ENCODE measurements at regions not wholly inside any gene's neighbourhood (a gene's known extent, or its start where the extent isn't known, plus 50 kb on each side); places are given as distances from the start of the nearest gene placed in this dataset.

- Histone ChIP-seq H3K4me1 (replicated peaks; ENCODE audit: insufficient read depth) (no peaks in the 10 kb centered on the region), H3K9me2 (ENCODE audit: insufficient read depth) (no peaks in the 10 kb centered on the region), H3K79me2 (ENCODE audit: low read depth) (no peaks in the 10 kb centered on the region), H3K4me2 (no peak overlapping the region), H3K4me3 (no peak overlapping the region), H3K9me3 (ENCODE audit: insufficient read depth, low read depth) (no peaks in the 10 kb centered on the region), H2AFZ (no peak overlapping the region), H3F3A (ENCODE audit: insufficient read depth, low read depth) (no peaks in the 10 kb centered on the region), H3K36me3 (ENCODE audit: low read depth) (no peaks in the 10 kb centered on the region), H3K27me3 (ENCODE audit: insufficient read depth, low read depth) (no peaks in the 10 kb centered on the region), H3K27ac (no peak overlapping the region), H4K20me1 (ENCODE audit: insufficient read depth) (no peaks in the 10 kb centered on the region)
- ChIA-PET CTCF (no interaction called here), POLR2A (ENCODE audit: unreplicated experiment) (no interaction called here)
- no peak for DNase-seq
- TF ChIP-seq CTCF (conservative IDR thresholded peaks at IDR 0.05) = no peak
- no peak for TF ChIP-seq EZH2 (IDR thresholded peaks at IDR 0.05; ENCODE audit: low read depth)
- no TSS peak for BruUV-seq (replicated peaks)
- intact Hi-C loops (cut with micrococcal nuclease; ENCODE audit: unreplicated experiment) = no loop called here
Observed at GRCh38 chr9:129287619-129288305, 109.7 kb upstream of the IER5L start.

- Histone ChIP-seq H3K27ac (no peak overlapping the region), H2AFZ (no peak overlapping the region), H3K4me3 (no peak overlapping the region), H3F3A (ENCODE audit: insufficient read depth, low read depth) (no peaks in the 10 kb centered on the region), H3K4me2 (no peak overlapping the region), H3K36me3 (ENCODE audit: low read depth) (no peaks in the 10 kb centered on the region), H3K9me3 (ENCODE audit: insufficient read depth, low read depth) (no peaks in the 10 kb centered on the region), H3K79me2 (ENCODE audit: low read depth) (no peaks in the 10 kb centered on the region), H3K4me1 (replicated peaks; ENCODE audit: insufficient read depth) (0 out of 2 replicates have a peak, but pooled peaks cover 5% of the 10 kb centered on the region), H3K9me2 (ENCODE audit: insufficient read depth) (no peaks in the 10 kb centered on the region), H4K20me1 (ENCODE audit: insufficient read depth) (no peaks in the 10 kb centered on the region), H3K27me3 (ENCODE audit: insufficient read depth, low read depth) (no peaks in the 10 kb centered on the region)
- DNase-seq = no peak
- ChIA-PET CTCF (interaction anchor here (0.6 kb wide), 1 partner anchor 28 kb away, joined by 6 read pairs; no protein-coding TSS in a partner anchor), POLR2A (ENCODE audit: unreplicated experiment) (no interaction called here)
- no TSS peak for BruUV-seq (replicated peaks)
- no peak for TF ChIP-seq CTCF (conservative IDR thresholded peaks at IDR 0.05)
- no peak for TF ChIP-seq EZH2 (IDR thresholded peaks at IDR 0.05; ENCODE audit: low read depth)
- intact Hi-C loops (cut with micrococcal nuclease; ENCODE audit: unreplicated experiment) = no loop called here
Observed at GRCh38 chr9:129285979-129286772, 108.1 kb upstream of the IER5L start.

GRCh38 chr9:129285382-129285781 lies 107.3 kb upstream of the IER5L start:
- no peaks in the 10 kb centered on the region for H4K20me1 ChIP-seq (ENCODE audit: insufficient read depth)
- TF ChIP-seq EZH2 (IDR thresholded peaks at IDR 0.05; ENCODE audit: low read depth) = no peak
- no peak overlapping the region for H3K27ac ChIP-seq
- intact Hi-C loops (cut with micrococcal nuclease; ENCODE audit: unreplicated experiment) = no loop called here
- H3K4me3 ChIP-seq = no peak overlapping the region
- ChIA-PET POLR2A (ENCODE audit: unreplicated experiment) (no interaction called here), CTCF (no interaction called here)
- H3K79me2 ChIP-seq (ENCODE audit: low read depth) = no peaks in the 10 kb centered on the region
- H3K36me3 ChIP-seq (ENCODE audit: low read depth) = no peaks in the 10 kb centered on the region
- no peak for DNase-seq
- 0 out of 2 replicates have a peak, but pooled peaks cover 5% of the 10 kb centered on the region for H3K4me1 ChIP-seq (replicated peaks; ENCODE audit: insufficient read depth)
- H3K9me2 ChIP-seq (ENCODE audit: insufficient read depth) = no peaks in the 10 kb centered on the region
- H3K4me2 ChIP-seq = no peak overlapping the region
- BruUV-seq (replicated peaks) = no TSS peak
- H3F3A ChIP-seq (ENCODE audit: insufficient read depth, low read depth) = no peaks in the 10 kb centered on the region
- H3K27me3 ChIP-seq (ENCODE audit: insufficient read depth, low read depth) = no peaks in the 10 kb centered on the region
- no peaks in the 10 kb centered on the region for H3K9me3 ChIP-seq (ENCODE audit: insufficient read depth, low read depth)
- H2AFZ ChIP-seq = no peak overlapping the region
